NCI-H2107 (cell line): ENCODE measurements at regions not wholly inside any gene's neighbourhood (a gene's known extent, or its start where the extent isn't known, plus 50 kb on each side); places are given as distances from the start of the nearest gene placed in this dataset.
"Not testable (repeated sequence)": the region's sequence is repeated elsewhere in the genome, so short reads cannot be mapped to it uniquely, and the experiment has no call there.

Experiments used
- DNase-seq: peaks from one replicate; lab custom pipeline; 2025; lab: John Stamatoyannopoulos, UW

GRCh38 chr7:69192134-69192533, 406.1 kb upstream of the AUTS2 start:
- DNase-seq = peak; percentile 22

- DNase-seq = no peak
These were observed 405.2 kb upstream of the AUTS2 start for GRCh38 chr7:69193061-69193460.

- DNase-seq = no peak
These were observed 401.7 kb upstream of the AUTS2 start for GRCh38 chr7:69196593-69196992.

DNA sequence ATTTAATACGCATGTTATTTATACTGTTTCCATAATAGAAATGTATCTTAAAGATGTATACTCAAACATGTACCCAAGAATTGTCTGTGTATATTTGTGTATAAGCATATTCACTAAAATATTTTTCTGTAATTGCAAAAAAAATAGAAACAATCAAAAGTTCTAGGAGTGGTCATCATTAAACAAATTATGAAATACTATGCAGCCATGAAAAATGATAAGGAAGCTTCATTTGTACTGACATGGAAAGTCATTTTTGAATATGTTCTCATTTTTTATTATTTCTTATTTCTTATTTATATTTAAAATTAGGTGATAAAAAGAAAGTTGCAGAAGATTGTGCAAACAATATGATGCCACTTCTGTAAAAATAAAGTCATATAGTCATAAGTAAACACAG, 400.0 kb upstream of the AUTS2 start:
- no peak for DNase-seq

- no peak for DNase-seq
These were observed 399.2 kb upstream of the AUTS2 start for GRCh38 chr7:69199041-69199440.

- no peak for DNase-seq
These were observed 398.6 kb upstream of the AUTS2 start for GRCh38 chr7:69199661-69200060.

DNA sequence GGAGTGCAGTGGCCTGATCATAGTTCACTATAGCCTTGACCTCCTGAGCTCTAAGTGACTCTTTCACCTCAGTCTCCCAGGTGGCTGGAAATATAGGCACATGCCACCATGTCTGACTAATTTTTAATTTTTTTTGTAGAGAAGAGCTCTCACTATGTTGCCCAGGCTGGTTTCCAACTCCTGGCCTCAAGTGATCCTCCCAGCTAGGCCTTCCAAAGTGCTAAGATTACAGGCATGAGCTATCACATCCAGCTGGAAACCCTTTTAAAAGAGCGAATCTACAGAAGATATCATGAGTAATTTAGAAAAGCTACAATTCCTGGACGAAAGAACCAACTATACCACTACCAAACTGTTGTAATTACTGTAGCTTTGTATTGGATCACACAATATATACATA, 394.4 kb upstream of the AUTS2 start:
- no peak for DNase-seq

- DNase-seq = peak; percentile 43
These were observed 393.3 kb upstream of the AUTS2 start for GRCh38 chr7:69204943-69205342.

DNA sequence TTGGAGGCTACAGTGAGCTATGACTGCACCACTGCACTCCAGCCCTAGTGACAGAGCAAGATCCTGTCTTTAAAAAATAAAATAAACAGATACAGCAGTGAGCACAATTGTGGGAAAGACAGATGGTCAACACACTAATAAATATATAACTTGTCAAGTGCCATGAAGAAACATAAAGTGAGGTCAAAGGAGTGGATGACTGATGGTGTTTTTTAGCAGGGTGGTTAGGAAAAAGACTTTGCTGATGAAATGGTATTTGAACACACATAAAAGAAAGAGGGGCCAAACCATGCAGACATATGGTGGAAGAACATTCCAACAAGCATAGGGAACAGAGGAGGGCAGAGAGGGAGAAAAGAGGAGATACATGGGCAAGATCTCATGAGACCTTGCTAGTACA, 392.7 kb upstream of the AUTS2 start:
- no peak for DNase-seq

DNA sequence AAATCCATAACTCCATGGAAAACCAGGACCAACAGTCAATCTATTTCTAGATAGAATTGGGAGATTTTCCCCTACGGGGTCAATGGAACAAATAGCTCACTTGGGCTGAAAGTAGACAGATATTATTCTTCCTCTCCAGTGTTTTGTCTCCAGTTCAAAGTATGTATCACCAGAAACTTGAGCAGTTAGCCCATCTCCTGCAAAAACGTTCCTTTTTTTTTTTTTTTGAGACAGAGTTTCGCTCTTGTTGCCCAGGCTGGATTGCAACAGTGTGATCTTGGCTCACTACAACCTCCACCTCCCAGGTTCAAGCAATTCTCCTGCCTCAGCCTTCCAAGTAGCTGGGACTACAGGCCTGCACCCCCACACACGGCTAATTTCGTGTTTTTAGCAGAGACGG, 390.0 kb upstream of the AUTS2 start:
- DNase-seq = no peak

GRCh38 chr7:69208848-69209247, 389.4 kb upstream of the AUTS2 start:
- no peak for DNase-seq

DNA sequence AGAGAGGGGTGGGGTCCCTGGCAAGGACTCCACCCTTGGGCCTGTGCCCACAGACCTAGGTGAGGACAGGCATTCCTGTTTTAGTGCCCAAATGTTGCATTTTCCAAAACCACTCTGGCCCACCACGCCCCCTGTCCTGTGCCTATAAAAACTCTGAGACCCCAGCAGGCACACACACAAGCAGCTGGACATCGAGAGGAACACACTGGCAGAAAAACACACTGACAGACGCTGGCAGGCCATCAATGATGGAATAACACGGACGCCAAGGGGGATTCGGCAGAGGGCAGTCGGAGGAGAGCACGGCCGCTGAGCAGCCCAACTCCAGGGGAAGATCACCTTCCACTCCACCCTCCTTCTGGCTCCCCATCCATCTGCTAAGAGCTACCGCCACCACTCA, 386.9 kb upstream of the AUTS2 start:
- no peak for DNase-seq

DNA sequence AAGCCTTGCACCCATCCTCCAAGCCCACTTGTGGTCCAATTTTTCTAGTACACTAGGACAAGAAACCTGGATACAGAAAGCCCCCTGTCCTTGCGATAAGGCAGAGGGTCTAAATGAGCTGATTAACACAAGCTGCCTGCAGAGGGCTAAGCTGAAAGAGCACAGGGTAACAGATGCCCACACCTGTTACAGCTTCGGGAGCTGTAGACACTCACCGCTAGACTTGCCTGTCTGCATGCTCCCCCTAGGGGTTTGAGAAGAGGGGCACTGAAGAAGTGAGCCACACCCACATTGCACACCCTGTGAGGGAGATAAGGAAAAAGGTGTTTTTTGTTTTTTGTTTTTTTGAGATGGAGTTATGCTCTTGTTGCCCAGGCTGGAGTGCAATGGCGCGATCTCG, 386.5 kb upstream of the AUTS2 start:
- DNase-seq = no peak

- DNase-seq = no peak
These were observed 384.4 kb upstream of the AUTS2 start for GRCh38 chr7:69213878-69214277.

DNA sequence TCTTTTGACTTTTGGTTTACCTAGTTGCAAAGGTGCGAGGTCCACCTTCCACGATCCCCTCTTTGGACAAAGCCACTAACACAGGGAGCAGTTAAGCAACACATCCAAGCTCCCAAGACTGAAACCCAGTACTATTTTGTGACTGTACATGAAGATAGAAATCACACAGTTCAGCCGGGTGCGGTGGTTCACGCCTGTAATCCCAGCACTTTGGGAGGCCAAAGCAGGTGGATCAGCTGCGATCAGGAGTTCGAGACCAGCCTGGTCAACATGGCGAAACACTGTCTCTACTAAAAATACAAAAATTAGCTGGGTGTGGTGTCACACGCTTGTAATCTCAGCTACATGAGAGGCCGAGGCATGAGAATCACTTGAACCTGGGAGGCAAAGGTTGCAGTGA, 382.8 kb upstream of the AUTS2 start:
- not testable (repeated sequence) for DNase-seq

DNA sequence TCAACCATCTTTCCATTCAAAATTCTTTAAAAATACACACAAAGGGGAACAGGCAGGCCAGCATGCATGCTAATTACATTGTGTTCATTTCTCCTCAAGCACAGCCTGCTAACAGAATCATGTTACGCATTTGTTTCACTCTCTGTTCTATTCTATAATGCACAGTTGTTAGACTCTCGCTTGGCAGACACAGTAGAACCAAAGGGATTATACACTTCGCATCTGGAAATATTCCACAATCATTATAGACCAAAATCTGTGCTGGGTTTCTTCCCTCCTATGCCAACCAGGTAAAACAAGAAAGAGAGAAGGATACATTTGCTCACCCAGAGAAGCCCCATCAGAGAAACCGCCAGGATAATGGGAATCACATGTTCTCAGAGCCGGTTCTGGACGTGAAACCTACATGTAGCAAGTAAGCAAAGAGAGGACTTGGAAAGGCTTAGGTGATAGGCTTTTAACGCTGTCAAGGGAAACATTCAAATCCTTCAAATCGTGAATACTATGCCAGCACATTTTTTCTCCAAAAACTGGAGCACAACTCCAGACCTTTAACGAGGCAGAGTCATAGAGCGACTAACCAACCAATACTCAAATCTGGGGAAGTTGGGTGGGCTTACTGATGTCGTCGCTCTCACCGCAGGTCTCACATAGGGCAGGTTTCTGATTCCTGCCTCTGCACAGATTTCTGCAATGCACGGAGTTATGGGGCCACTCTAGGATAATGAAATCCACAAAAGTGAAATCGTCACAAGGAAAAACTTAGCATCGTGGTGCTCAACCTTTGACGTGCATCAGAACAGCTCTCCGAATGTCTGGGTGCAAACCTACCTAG, 380.5 kb upstream of the AUTS2 start:
- no peak for DNase-seq

GRCh38 chr7:69218576-69218975, 379.7 kb upstream of the AUTS2 start:
- DNase-seq = no peak

DNA sequence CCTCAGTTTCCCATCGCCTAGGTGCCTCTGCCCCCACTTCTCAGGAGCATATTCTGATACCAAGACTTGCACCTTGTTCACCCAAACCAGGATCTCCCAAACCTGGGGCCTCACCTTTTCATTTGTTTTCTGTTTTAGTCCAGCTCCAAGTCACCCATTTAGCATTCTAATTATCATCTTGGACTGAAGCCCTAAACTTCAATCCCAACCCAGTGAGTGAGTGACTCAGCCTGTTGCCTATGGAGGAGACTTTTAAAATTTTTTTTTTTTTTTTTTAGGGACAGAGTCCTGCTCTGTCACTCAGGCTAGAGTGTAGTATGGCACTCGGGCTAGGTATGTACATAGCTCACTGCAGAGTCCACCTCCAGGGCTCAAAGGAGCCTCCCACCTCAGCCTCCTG, 378.9 kb upstream of the AUTS2 start:
- no peak for DNase-seq

- no peak for DNase-seq
These were observed 372.9 kb upstream of the AUTS2 start for GRCh38 chr7:69225259-69225943.

- peak; percentile 50 for DNase-seq
These were observed 370.0 kb upstream of the AUTS2 start for GRCh38 chr7:69228212-69228811.

- DNase-seq = peak; percentile 80
These were observed 365.6 kb upstream of the AUTS2 start for GRCh38 chr7:69232445-69233376.

DNA sequence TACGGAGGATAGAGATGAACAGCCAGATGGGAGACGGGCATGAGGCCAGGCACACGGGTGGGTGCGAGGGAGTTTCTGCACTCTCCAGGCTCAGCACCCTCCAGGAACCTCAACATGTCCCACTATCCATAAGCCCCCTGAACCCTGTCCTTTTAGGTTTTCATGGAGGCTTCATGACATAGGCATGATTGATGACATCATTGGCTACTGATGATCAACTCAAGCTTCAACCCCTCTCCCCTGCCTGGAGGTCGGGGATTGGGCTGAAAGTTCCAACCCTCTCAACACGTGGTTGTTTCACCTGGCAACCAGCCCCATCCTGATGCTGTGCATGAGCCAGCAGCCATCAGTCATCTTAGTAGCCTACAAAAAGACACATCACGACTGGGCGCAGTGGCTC, 360.7 kb upstream of the AUTS2 start:
- no peak for DNase-seq
